ENCODE measurements at regions not wholly inside any gene's neighbourhood (a gene's known extent, or its start where the extent isn't known, plus 50 kb on each side); places are given as distances from the start of the nearest gene placed in this dataset.

DNA sequence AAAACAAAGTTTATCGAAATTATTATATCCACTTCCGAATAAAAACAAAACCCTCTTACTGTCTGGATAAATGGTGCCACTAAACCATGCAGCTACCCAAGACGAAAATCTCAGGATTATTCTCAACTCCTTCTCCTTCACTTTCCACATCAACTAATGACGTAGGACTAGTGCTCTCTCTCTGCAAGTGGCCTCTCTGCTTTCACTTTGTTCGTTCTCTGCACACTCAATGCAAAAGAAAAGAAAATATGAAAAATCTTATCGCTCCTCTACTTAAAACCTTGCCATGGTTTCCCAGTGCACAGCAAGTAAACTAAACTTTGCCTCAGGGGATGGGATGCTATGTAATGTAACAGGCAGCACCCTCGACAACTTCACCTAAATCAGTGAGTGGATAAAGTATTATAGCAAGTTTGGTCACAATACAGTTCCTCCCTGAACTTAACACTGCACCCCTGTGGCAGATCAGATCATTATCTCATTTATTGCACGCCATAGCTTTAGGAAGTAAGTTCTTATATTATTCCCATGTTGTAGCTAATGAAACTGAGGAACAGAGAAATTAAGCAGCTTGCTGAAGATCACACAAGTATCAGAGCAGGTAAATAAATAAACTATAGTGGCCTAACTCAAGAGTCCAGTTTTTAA is 262.7 kb upstream of the GADL1 start:
- DNase-seq, result peak in 1 of 2 donors; percentile 71

DNA sequence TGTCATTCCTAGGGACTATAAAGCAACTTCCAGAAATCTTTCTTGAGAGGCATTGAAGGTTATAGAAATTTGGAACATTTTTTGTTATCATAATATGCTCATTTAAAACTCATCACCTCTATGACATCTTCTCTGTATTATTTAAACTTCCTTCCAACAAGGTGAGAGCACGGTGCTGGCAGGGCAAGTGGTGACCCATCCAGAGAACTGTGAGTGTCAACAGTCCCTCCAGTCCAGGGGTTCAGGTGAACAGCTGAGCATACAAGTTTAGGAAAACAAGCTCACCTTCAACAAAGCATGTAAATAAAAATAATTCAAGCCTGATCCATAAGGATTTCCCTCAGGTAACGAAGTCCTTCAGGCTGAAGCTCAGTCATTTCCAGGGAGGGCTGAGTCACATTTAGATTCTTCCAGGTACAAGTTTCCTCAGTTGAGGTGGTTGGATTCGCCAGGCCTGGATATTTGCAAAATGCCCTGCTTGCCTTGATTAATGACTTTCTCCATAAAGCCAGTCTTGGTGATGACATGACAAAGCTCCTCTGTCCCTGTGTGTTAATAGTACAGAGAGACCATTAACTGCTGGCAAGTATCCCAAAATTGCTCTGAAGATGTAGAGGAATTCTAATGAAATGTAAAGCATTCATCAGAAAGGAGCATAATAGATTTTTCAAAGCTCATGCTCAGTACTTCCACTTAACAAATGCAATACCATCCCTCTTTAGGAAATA is 263.6 kb upstream of the GADL1 start:
- DNase-seq, result no peak

DNA sequence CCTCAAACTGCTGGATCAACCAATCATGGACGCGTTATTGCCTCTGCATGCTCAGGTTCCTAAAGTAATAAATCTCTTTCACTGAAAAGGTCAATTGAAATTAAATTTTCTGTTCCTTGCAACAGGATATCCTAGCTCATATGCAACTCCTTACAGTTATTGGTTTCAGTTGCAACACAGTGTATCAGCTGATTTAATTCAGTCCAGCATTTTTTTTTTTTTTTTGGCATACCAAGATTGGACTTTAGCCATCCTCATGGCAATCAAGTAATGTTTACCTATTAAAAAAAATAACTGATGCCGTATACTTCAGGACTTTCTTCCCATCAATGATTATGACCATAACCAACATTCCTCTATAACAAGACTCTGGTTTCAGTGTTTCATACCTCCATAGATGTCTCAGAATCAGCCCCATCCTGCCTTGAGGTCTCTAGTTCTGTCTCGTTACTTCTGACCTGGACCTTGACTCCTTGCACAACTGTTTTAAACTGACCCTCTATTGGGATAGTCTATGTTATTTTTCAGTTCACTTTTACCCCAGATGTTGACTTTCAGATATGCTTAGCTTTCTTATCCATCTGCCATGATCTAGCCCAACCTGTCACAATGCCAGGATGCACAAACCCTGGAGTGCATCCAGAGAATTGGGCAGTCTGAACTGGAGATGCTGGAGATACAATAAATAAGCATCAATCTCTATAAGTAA is 265.0 kb upstream of the GADL1 start:
- DNase-seq, result no peak

- no peak for DNase-seq
These were observed 267.4 kb upstream of the GADL1 start for GRCh38 chr3:31161889-31162288.

- DNase-seq, result no peak
These were observed 269.9 kb upstream of the GADL1 start for GRCh38 chr3:31164381-31164780.

- no peak for DNase-seq
These were observed 271.0 kb upstream of the GADL1 start for GRCh38 chr3:31165399-31165860.

DNA sequence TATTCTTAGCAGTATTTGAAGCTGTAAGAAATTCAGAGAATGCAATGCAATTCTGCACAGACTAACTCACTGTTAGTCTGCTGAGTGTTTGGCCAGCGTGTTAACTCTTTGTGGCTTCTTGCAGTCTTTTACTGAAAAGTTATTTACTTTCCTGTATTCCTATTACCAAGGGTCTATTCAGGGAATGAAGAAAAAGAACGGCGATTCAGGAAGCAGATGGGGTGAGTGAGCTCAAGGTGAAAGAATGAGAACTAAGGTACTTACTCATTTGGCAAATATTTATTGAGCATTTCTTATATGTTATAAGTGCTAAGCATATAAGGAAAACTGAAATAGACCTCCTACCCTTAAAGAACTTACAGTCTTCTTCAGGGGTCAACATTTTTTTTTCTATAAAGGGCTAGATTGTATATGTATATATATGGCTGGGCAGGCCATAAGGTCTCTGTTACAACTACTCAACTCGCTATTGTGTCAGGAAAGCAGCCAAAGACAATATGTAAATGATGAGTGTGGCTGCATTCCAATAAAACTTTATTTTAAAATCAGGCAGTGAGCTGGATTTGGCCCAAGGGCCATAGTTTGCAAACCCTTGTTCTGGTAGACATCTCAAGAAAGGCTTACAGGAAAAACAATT is 271.9 kb upstream of the GADL1 start:
- no peak for DNase-seq

GRCh38 chr3:31167666-31168065 is 273.2 kb upstream of the GADL1 start:
- no peak for DNase-seq

DNA sequence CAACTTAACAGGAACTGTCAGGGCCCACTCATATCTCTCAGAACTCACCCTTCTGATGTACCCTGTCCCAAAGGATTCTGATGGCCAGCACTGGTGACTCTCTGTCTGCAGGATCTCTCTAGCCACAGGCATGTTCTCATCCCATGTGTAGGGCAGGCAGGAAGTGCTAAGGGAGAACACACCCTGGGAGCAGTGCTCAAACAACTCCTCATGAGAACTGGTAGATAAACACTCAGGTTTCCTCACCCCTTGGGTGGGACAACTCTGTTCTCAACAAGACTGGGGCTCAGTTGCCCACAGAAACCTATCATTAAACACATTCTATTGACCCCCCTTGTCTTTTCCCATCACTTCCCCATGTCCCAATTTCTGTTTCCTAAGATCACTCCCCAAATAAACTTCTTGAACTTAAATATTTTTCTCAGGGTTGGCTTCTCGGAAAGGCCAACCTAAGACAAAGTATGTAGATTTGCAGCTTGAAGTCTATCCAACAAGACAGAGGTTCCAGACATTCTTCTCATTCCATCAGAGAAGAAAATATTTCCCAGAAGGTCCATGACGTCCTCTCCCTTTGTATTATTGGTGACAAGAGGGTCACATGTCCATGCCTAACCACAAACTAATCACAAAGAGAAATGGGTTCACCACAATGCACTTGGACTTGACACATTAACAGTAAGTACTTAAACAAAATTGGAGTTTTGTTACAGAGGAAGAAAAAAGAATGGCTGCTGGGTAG is 276.6 kb upstream of the GADL1 start:
- no peak for DNase-seq

- no peak for DNase-seq
These were observed 277.9 kb upstream of the GADL1 start for GRCh38 chr3:31172336-31172735.

- DNase-seq, result no peak
These were observed 278.8 kb upstream of the GADL1 start for GRCh38 chr3:31173118-31173718.

GRCh38 chr3:31174079-31174478 is 279.6 kb upstream of the GADL1 start:
- DNase-seq, result no peak

GRCh38 chr3:31176045-31176444 is 281.6 kb upstream of the GADL1 start:
- DNase-seq, result no peak

GRCh38 chr3:31178467-31178866 is 284.0 kb upstream of the GADL1 start:
- no peak for DNase-seq

DNA sequence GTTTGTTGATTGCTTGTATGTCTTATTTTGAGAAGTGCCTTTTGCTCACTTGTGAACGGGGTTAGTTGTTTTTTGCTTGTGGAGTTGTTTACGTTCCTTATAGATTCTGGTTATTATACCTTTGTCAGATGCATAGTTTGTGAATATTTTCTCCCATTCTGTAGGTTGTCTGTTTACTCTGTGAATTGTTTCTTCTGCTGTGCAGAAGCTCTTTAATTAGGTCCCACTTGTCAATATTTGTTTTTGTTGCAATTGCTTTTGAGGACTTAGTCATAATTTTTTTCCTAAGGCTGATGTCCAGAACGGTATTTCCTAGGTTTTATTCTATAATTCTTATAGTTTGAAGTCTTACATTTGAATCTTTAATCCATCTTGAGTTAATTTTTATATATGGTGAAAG is 285.3 kb upstream of the GADL1 start:
- no peak for DNase-seq

- DNase-seq, result no peak
These were observed 285.8 kb upstream of the GADL1 start for GRCh38 chr3:31180274-31180673.

GRCh38 chr3:31181661-31182060 is 287.2 kb upstream of the GADL1 start:
- DNase-seq, result no peak

DNA sequence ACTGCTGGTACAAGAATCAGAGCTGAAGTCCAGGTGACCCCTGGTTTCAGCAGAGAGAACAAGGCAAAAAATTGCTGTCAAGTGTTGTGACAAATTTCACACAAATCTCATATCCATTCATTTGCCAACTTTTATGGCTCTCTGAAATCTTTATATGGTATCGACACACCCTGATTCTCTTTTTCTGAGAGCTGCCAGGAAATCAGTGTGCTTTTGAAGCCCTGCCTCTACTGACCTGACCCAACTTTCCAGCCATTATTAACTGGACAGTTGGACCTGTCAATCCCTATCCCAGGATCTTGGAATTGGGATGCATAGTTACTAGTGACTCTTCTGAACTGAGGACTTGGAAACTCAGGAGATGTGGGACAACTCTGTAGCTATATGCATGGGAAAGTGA is 288.2 kb upstream of the GADL1 start:
- no peak for DNase-seq

DNA sequence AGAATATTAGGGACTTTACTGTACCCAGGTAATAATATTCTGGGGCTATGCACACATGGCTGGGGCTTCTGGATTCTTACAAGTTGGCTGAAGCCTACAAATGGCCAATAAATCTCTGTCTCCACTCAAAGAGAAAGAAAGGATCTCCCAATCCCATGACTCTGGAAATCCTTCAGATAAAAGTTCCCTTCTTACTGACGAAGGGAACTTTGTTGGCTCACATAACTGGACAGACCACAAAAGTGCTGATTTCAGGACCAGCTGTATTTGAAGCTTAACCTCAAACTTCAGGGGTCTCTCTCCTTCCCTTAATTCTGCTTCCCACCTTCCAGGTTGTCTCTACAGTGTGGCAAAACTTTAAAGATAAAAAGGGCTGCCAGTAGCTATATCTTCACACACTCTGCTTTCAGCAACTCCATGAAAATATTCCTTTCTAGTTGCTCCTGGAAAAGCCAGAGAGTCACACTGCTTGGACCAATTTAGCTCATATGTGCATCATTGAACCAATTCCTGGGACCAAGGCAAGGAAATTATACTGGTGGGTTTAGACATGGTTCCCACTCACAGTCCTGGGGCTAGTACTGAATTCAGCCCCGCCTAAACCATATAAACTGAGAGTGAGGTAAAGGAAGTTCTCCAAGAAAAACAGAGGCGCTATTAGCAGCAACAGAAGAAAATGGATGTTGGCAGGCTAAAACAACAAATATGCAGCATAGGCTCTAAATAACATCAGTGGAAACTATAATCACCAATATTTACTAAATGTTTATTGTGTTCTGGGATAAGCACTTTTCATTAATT is 290.0 kb upstream of the GADL1 start:
- no peak for DNase-seq

- no peak for DNase-seq
These were observed 290.5 kb upstream of the GADL1 start for GRCh38 chr3:31185062-31185357.

DNA sequence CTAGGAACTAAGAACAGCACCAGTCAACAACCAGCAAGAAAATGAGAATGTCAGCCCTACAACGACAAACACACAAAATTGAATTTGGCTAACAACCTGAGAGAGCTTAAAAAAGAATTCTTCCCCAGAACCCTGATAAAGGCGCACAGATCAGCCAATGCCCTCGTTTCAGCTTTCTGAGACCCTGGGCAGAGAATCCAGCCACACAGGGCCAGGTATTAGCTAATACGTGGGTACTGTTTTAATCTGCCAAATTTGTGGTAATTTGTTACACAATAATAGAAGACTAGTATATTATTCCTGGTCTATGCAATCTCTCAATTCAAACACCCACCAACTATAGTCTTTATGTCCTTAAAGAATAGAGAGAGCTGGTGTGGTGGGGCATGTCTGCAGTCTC is 291.6 kb upstream of the GADL1 start:
- no peak for DNase-seq

DNA sequence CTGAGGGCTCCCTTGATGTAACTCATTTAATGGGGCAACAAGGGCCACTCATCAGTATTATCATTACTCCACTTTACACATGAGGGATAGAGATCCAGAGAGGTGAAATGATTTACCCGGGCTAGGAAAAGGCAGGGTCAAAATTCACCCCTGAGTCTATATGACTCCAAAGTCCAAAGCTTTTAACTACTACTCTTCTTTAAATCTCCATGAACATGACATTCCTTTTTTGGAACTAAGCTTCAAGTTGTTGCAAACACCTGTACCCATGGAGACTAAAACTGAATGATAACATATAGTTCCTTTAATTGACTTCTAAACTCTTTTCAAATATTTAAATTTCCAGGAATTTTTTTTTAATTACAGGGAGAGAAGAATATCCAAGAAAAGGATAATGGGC is 292.9 kb upstream of the GADL1 start:
- DNase-seq, result no peak

Measured in bone marrow (tissue), 2 donors.